ENCODE measurements at regions not wholly inside any gene's neighbourhood (a gene's known extent, or its start where the extent isn't known, plus 50 kb on each side); places are given as distances from the start of the nearest gene placed in this dataset.

- TF ChIP-seq GATA2 (IDR thresholded peaks at IDR 0.05; ENCODE audit: low read depth, low read length) (no peak), GATA3 (IDR thresholded peaks at IDR 0.05; ENCODE audit: low read depth, low read length) (no peak)
These were observed 69.1 kb upstream of the WAC start for GRCh38 chr10:28463676-28464395.

Data from SH-SY5Y (cell line).